ENCODE measurements at regions not wholly inside any gene's neighbourhood (a gene's known extent, or its start where the extent isn't known, plus 50 kb on each side); places are given as distances from the start of the nearest gene placed in this dataset.
"Not testable (repeated sequence)": the region's sequence is repeated elsewhere in the genome, so short reads cannot be mapped to it uniquely, and the experiment has no call there.

- H3K4me3 ChIP-seq (ENCODE audit: low read length); DNase-seq (ENCODE audit: low read depth, low spot score): not testable (repeated sequence)
Measured at GRCh38 chr9:102436599-102436998, 558.5 kb upstream of the CYLC2 start.

- no peak for DNase-seq (ENCODE audit: low read depth, low spot score)
- H3K4me3 ChIP-seq (ENCODE audit: low read length): no peak overlapping the region
Measured at GRCh38 chr9:102435427-102435826, 559.7 kb upstream of the CYLC2 start.

- no peak overlapping the region for H3K4me3 ChIP-seq (ENCODE audit: low read length)
- no peak for DNase-seq (ENCODE audit: low read depth, low spot score)
Measured at GRCh38 chr9:102434545-102434944, 560.6 kb upstream of the CYLC2 start.

GRCh38 chr9:102428305-102428704 lies 566.8 kb upstream of the CYLC2 start:
- H3K4me3 ChIP-seq (ENCODE audit: low read length): no peak overlapping the region
- no peak for DNase-seq (ENCODE audit: low read depth, low spot score)

- DNase-seq (ENCODE audit: low read depth, low spot score): not testable (repeated sequence)
Measured at GRCh38 chr9:102416251-102416650, 578.9 kb upstream of the CYLC2 start.

GRCh38 chr9:102405218-102405867 lies 589.8 kb upstream of the CYLC2 start:
- no peak overlapping the region for H3K4me3 ChIP-seq (ENCODE audit: low read length)
- no peak for DNase-seq (ENCODE audit: low read depth, low spot score)

More at GRCh38 chr9:102416251-102416650, 578.9 kb upstream of the CYLC2 start:
- H3K4me3 ChIP-seq (ENCODE audit: low read length): not testable (repeated sequence)

GRCh38 chr9:102403514-102403913 lies 591.6 kb upstream of the CYLC2 start:
- no peak overlapping the region for H3K4me3 ChIP-seq (ENCODE audit: low read length)
- DNase-seq (ENCODE audit: low read depth, low spot score): no peak

- no peak overlapping the region for H3K4me3 ChIP-seq (ENCODE audit: low read length)
- no peak for DNase-seq (ENCODE audit: low read depth, low spot score)
Measured at GRCh38 chr9:102398205-102398604, 596.9 kb upstream of the CYLC2 start.

- DNase-seq (ENCODE audit: low read depth, low spot score): not testable (repeated sequence)
Measured at GRCh38 chr9:102385620-102386019, 609.5 kb upstream of the CYLC2 start.

GRCh38 chr9:102362470-102363132 lies 624.2 kb upstream of the GRIN3A start:
- DNase-seq (ENCODE audit: low read depth, low spot score): no peak
- H3K4me3 ChIP-seq (ENCODE audit: low read length): no peak overlapping the region

More at GRCh38 chr9:102385620-102386019, 609.5 kb upstream of the CYLC2 start:
- H3K4me3 ChIP-seq (ENCODE audit: low read length): not testable (repeated sequence)

- H3K4me3 ChIP-seq (ENCODE audit: low read length): no peak overlapping the region
- no peak for DNase-seq (ENCODE audit: low read depth, low spot score)
Measured at GRCh38 chr9:102360846-102361245, 622.4 kb upstream of the GRIN3A start.

GRCh38 chr9:102355982-102356381 lies 617.5 kb upstream of the GRIN3A start:
- no peak overlapping the region for H3K4me3 ChIP-seq (ENCODE audit: low read length)
- no peak for DNase-seq (ENCODE audit: low read depth, low spot score)

GRCh38 chr9:102354041-102354440 lies 615.6 kb upstream of the GRIN3A start:
- H3K4me3 ChIP-seq (ENCODE audit: low read length): no peak overlapping the region
- DNase-seq (ENCODE audit: low read depth, low spot score): no peak

- DNase-seq (ENCODE audit: low read depth, low spot score); H3K4me3 ChIP-seq (ENCODE audit: low read length): not testable (repeated sequence)
Measured at GRCh38 chr9:102337471-102337870, 599.0 kb upstream of the GRIN3A start.

- no peak for DNase-seq (ENCODE audit: low read depth, low spot score)
- H3K4me3 ChIP-seq (ENCODE audit: low read length): no peak overlapping the region
Measured at GRCh38 chr9:102309379-102309778, 570.9 kb upstream of the GRIN3A start.

- H3K4me3 ChIP-seq (ENCODE audit: low read length): no peak overlapping the region
- DNase-seq (ENCODE audit: low read depth, low spot score): no peak
Measured at GRCh38 chr9:102295188-102295587, 556.7 kb upstream of the GRIN3A start.

- H3K4me3 ChIP-seq (ENCODE audit: low read length): no peak overlapping the region
- DNase-seq (ENCODE audit: low read depth, low spot score): no peak
Measured at GRCh38 chr9:102273952-102274351, 535.5 kb upstream of the GRIN3A start.

GRCh38 chr9:102253099-102253498 lies 514.7 kb upstream of the GRIN3A start:
- no peak overlapping the region for H3K4me3 ChIP-seq (ENCODE audit: low read length)
- DNase-seq (ENCODE audit: low read depth, low spot score): no peak

GRCh38 chr9:102244916-102245315 lies 506.5 kb upstream of the GRIN3A start:
- no peak overlapping the region for H3K4me3 ChIP-seq (ENCODE audit: low read length)
- DNase-seq (ENCODE audit: low read depth, low spot score): no peak

GRCh38 chr9:102237520-102237919 lies 499.1 kb upstream of the GRIN3A start:
- no peak for DNase-seq (ENCODE audit: low read depth, low spot score)
- no peak overlapping the region for H3K4me3 ChIP-seq (ENCODE audit: low read length)

GRCh38 chr9:102237094-102237493 lies 498.6 kb upstream of the GRIN3A start:
- no peak overlapping the region for H3K4me3 ChIP-seq (ENCODE audit: low read length)
- no peak for DNase-seq (ENCODE audit: low read depth, low spot score)

All from Jurkat, Clone E6-1 (cell line).